GM18907 (cell line): ENCODE measurements at regions not wholly inside any gene's neighbourhood (a gene's known extent, or its start where the extent isn't known, plus 50 kb on each side); places are given as distances from the start of the nearest gene placed in this dataset.

Source experiments
- ATAC-seq: cut with Tn5 transposase; IDR thresholded peaks from one replicate; pipeline ENCODE4 v1.9.1; 2021; ENCODE audit warnings: mild to moderate bottlenecking, moderate library complexity; ENCODE audit not compliant: unreplicated experiment

- ATAC-seq: no peak
Observed at GRCh38 chr17:72487731-72488494, 367.1 kb downstream of the SOX9 start.

- no peak for ATAC-seq
Observed at GRCh38 chr17:72488555-72489271, 367.9 kb downstream of the SOX9 start.

GRCh38 chr17:72489272-72489641 lies 368.4 kb downstream of the SOX9 start:
- ATAC-seq: no peak

GRCh38 chr17:72491102-72491501 lies 370.3 kb downstream of the SOX9 start:
- no peak for ATAC-seq

- no peak for ATAC-seq
Observed at GRCh38 chr17:72492494-72492893, 371.7 kb downstream of the SOX9 start.

GRCh38 chr17:72492941-72493340 lies 372.1 kb downstream of the SOX9 start:
- no peak for ATAC-seq

GRCh38 chr17:72494566-72494965 lies 373.7 kb downstream of the SOX9 start:
- ATAC-seq: no peak

GRCh38 chr17:72496461-72496860 lies 375.6 kb downstream of the SOX9 start:
- no peak for ATAC-seq

- no peak for ATAC-seq
Observed at GRCh38 chr17:72497915-72498314, 377.1 kb downstream of the SOX9 start.

- peak; percentile 85 for ATAC-seq
Observed at GRCh38 chr17:72498364-72499210, 377.8 kb downstream of the SOX9 start.

- ATAC-seq: no peak
Observed at GRCh38 chr17:72501404-72502370, 380.9 kb downstream of the SOX9 start.

GRCh38 chr17:72502371-72503341 lies 381.8 kb downstream of the SOX9 start:
- ATAC-seq: no peak

GRCh38 chr17:72503556-72503955 lies 382.7 kb downstream of the SOX9 start:
- no peak for ATAC-seq

- no peak for ATAC-seq
Observed at GRCh38 chr17:72504783-72505182, 384.0 kb downstream of the SOX9 start.

- ATAC-seq: no peak
Observed at GRCh38 chr17:72506773-72507172, 386.0 kb downstream of the SOX9 start.

- no peak for ATAC-seq
Observed at GRCh38 chr17:72507370-72507769, 386.6 kb downstream of the SOX9 start.

GRCh38 chr17:72510351-72511016 lies 389.7 kb downstream of the SOX9 start:
- ATAC-seq: peak; percentile 93

- ATAC-seq: no peak
Observed at GRCh38 chr17:72511242-72511641, 390.4 kb downstream of the SOX9 start.

GRCh38 chr17:72511874-72512273 lies 391.1 kb downstream of the SOX9 start:
- ATAC-seq: no peak
